ENCODE measurements at regions not wholly inside any gene's neighbourhood (a gene's known extent, or its start where the extent isn't known, plus 50 kb on each side); places are given as distances from the start of the nearest gene placed in this dataset.

DNA sequence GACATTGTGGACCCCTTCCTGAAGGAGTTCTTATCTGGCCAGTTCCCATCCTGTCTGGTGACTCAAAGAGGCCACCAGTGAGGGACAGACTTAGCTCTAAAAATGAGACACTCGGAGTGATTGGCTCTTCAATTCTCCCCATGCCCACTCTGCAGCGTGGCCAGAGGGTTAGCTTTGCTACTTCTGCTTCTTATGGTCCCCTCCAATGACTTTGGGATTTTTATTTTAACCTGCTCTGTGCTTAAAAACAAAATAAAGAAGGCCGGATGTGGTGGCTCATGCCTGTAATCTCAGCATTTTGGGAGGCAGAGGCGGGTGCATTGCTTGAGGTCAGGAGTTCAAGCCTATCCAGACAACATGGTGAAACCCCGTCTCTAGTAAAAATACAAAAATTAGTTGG lies 573.0 kb upstream of the AUTS2 start:
- Histone ChIP-seq H3K4me1 (ENCODE audit: control insufficient read depth, insufficient read depth, low read length) (no peaks in the 10 kb centered on the region), H3K36me3 (ENCODE audit: insufficient read depth, low read length) (no peaks in the 10 kb centered on the region), H3K9me3 (replicated peaks; ENCODE audit: low read length) (no peaks in the 10 kb centered on the region), H3K4me2 (ENCODE audit: low read length) (no peak overlapping the region), H3K27me3 (ENCODE audit: control insufficient read depth, insufficient read depth, low read length) (no peaks in the 10 kb centered on the region), H3K9ac (ENCODE audit: low read depth, low read length) (no peak overlapping the region), H3K4me3 (ENCODE audit: low read length) (no peak overlapping the region)

DNA sequence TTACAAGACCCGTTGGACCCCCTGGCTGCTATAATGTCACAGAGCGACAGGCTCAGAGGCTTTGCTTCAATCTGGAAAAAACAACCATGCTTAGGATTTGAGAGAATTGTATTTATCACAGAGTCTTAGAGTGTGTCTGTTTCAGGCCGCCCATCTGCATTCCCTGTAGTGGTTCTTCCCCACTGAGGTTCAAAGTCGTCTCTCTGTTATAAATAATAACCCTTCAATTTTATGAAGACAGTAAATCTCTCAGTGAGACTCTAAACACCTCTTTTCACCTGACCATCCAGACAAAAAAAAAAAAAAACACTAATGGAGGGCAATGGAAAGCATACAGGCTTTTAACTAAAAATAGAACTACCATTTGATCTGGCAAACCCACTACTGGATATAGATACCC lies 565.4 kb upstream of the AUTS2 start:
- no peaks in the 10 kb centered on the region for H3K4me1 ChIP-seq (ENCODE audit: control insufficient read depth, insufficient read depth, low read length)

DNA sequence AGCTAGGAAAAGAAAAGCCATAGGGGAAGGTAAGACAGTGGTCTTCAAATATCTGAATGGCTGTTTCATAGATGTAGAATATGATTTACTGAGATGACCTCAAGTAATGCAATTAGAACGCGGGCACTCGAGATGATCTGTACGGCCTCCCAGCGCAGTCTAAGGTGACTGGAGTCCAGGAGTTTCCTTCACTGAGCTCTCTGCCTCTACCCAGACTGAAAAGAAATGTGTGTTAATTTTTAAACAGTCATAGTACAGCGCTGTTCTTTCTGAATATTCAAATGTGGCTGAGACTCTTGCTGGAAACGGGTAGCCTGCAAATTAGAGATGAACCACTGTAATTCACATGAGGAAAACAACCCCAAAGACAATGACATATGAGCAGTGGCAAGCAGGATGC lies 562.4 kb upstream of the AUTS2 start:
- Histone ChIP-seq H3K27me3 (ENCODE audit: control insufficient read depth, insufficient read depth, low read length) (no peaks in the 10 kb centered on the region), H3K4me1 (ENCODE audit: control insufficient read depth, insufficient read depth, low read length) (no peaks in the 10 kb centered on the region), H3K4me2 (ENCODE audit: low read length) (no peak overlapping the region), H3K9me3 (replicated peaks; ENCODE audit: low read length) (no peaks in the 10 kb centered on the region), H3K4me3 (ENCODE audit: low read length) (no peak overlapping the region), H3K36me3 (ENCODE audit: insufficient read depth, low read length) (no peaks in the 10 kb centered on the region), H3K9ac (ENCODE audit: low read depth, low read length) (no peak overlapping the region)

More for the DNA sequence above, 565.4 kb upstream of the AUTS2 start:
- Histone ChIP-seq H3K4me2 (ENCODE audit: low read length) (no peak overlapping the region), H3K36me3 (ENCODE audit: insufficient read depth, low read length) (no peaks in the 10 kb centered on the region), H3K4me3 (ENCODE audit: low read length) (no peak overlapping the region), H3K9ac (ENCODE audit: low read depth, low read length) (no peak overlapping the region), H3K27me3 (ENCODE audit: control insufficient read depth, insufficient read depth, low read length) (no peaks in the 10 kb centered on the region), H3K9me3 (replicated peaks; ENCODE audit: low read length) (no peaks in the 10 kb centered on the region)

DNA sequence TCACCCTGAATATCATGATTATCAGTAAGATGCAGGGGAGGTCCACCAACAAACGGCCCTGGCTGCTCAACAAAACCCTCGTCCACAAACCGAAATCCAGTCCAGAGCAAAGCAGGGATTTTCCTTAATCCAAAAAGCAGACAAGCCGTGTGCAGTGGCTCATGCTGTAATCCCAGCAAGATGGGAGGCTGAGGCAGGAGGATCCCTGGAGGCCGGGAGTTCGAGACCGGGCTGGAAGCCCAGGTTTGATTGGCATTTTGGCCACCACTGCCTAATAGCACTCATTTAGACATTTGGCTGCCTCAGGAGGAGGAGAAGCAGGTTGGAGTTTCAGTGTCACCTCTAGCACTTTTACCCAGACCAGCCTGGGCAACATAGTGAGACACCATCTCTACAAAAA lies 562.0 kb upstream of the AUTS2 start:
- H3K4me1 ChIP-seq (ENCODE audit: control insufficient read depth, insufficient read depth, low read length) = no peaks in the 10 kb centered on the region
- H3K9me3 ChIP-seq (replicated peaks; ENCODE audit: low read length) = no peaks in the 10 kb centered on the region
- no peak overlapping the region for H3K4me3 ChIP-seq (ENCODE audit: low read length)
- no peaks in the 10 kb centered on the region for H3K36me3 ChIP-seq (ENCODE audit: insufficient read depth, low read length)
- H3K9ac ChIP-seq (ENCODE audit: low read depth, low read length) = no peak overlapping the region
- H3K4me2 ChIP-seq (ENCODE audit: low read length) = no peak overlapping the region
- no peaks in the 10 kb centered on the region for H3K27me3 ChIP-seq (ENCODE audit: control insufficient read depth, insufficient read depth, low read length)

DNA sequence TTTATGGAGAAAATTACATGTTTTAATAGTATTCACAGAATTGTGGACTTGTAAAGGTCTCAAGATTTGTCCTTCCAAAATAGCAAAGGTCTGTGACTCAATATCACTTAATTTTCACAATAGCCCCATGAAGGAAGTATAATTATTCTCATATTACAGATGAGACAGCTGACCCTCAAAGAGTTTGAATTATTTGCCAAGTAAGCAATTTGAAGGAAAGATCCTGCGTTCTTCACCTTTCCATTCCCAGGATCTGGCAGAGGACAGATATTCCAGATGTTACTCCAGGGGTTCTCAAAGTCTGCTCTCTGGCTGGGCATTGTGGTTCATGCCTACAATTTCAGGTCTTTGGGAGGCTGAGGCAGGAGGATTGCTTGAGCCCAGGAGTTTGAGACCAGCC lies 559.4 kb upstream of the AUTS2 start:
- no peaks in the 10 kb centered on the region for H3K27me3 ChIP-seq (ENCODE audit: control insufficient read depth, insufficient read depth, low read length)
- H3K4me1 ChIP-seq (ENCODE audit: control insufficient read depth, insufficient read depth, low read length) = no peaks in the 10 kb centered on the region
- H3K9me3 ChIP-seq (replicated peaks; ENCODE audit: low read length) = no peaks in the 10 kb centered on the region
- H3K36me3 ChIP-seq (ENCODE audit: insufficient read depth, low read length) = no peaks in the 10 kb centered on the region
- H3K4me2 ChIP-seq (ENCODE audit: low read length) = no peak overlapping the region
- H3K4me3 ChIP-seq (ENCODE audit: low read length) = no peak overlapping the region
- no peak overlapping the region for H3K9ac ChIP-seq (ENCODE audit: low read depth, low read length)

DNA sequence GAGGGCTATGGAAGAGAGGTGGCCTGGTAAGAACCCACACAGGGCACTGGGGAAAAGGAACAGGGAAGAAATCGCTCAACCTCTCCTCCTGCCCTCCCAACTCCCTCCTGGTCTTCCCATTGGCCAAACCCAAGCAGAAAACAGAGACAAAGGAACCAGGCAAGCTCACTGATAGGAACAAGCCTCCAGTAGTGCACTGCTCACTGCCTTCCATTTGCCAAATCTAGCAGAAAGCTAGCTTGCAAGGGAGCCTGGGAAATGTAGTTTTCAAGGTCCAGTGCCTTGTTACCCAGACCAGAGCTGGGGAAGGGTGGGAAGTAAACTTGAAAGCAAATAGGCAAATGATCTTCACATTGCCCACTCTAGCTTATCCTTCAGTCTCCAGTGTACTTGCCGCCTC lies 556.1 kb upstream of the AUTS2 start:
- Histone ChIP-seq H3K4me1 (ENCODE audit: control insufficient read depth, insufficient read depth, low read length) (no peaks in the 10 kb centered on the region), H3K9ac (ENCODE audit: low read depth, low read length) (no peak overlapping the region), H3K36me3 (ENCODE audit: insufficient read depth, low read length) (no peaks in the 10 kb centered on the region), H3K9me3 (replicated peaks; ENCODE audit: low read length) (no peaks in the 10 kb centered on the region), H3K4me2 (ENCODE audit: low read length) (no peak overlapping the region), H3K4me3 (ENCODE audit: low read length) (no peak overlapping the region), H3K27me3 (ENCODE audit: control insufficient read depth, insufficient read depth, low read length) (no peaks in the 10 kb centered on the region)

DNA sequence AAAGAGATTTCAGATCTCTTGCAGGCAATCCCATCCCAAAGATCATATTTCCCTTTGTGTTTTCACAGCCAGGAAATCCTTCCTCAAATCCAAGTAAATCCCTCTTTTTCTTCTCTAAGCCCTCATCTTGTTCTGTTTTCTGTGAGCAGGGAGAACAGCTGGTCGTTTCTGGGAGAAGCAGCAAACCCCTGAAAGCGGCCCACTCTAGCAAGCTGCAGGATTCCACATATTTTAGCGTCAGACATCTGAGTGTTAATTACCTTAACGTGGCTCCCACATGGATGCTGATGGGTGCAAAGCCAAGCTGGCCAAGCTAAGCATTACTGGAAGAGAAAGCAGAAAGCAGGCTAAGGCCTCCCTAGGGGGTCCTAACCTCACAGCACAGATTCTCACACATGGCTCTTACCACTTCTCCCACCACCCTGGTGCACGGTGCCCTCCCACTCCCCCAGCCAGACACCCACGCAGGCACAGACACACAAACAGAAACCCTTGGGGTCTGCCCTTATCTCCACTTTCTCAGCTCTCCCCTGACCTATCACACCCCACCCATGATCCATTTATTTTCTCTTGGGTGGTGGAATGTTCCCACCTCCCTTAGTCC lies 551.0 kb upstream of the AUTS2 start:
- no peak overlapping the region for H3K9ac ChIP-seq (ENCODE audit: low read depth, low read length)
- H3K4me2 ChIP-seq (ENCODE audit: low read length) = no peak overlapping the region
- no peaks in the 10 kb centered on the region for H3K4me1 ChIP-seq (ENCODE audit: control insufficient read depth, insufficient read depth, low read length)
- H3K36me3 ChIP-seq (ENCODE audit: insufficient read depth, low read length) = no peaks in the 10 kb centered on the region
- no peak overlapping the region for H3K4me3 ChIP-seq (ENCODE audit: low read length)
- no peaks in the 10 kb centered on the region for H3K9me3 ChIP-seq (replicated peaks; ENCODE audit: low read length)
- H3K27me3 ChIP-seq (ENCODE audit: control insufficient read depth, insufficient read depth, low read length) = no peaks in the 10 kb centered on the region

DNA sequence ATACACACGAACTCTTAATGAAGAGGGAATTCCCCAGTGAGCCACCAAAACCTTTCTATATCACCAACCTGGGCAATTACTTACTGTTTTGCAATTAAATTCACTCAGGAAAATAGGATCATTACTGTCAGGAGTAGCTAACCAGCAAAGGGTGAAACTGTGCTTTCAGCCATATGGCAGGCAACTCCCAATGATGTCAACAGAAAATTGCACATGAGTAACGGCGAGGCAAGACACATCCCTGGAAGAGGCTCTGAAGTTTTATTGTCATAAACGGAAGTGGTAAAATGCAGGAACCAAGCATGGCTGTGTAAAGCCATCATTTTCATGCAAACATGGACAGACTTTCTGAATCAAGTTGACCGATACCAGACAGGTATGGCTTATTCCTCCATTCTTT lies 548.9 kb upstream of the AUTS2 start:
- H3K4me3 ChIP-seq (ENCODE audit: low read length) = no peak overlapping the region
- H3K4me1 ChIP-seq (ENCODE audit: control insufficient read depth, insufficient read depth, low read length) = no peaks in the 10 kb centered on the region
- no peak overlapping the region for H3K4me2 ChIP-seq (ENCODE audit: low read length)
- H3K27me3 ChIP-seq (ENCODE audit: control insufficient read depth, insufficient read depth, low read length) = no peaks in the 10 kb centered on the region
- H3K9me3 ChIP-seq (replicated peaks; ENCODE audit: low read length) = no peaks in the 10 kb centered on the region
- no peak overlapping the region for H3K9ac ChIP-seq (ENCODE audit: low read depth, low read length)
- no peaks in the 10 kb centered on the region for H3K36me3 ChIP-seq (ENCODE audit: insufficient read depth, low read length)

DNA sequence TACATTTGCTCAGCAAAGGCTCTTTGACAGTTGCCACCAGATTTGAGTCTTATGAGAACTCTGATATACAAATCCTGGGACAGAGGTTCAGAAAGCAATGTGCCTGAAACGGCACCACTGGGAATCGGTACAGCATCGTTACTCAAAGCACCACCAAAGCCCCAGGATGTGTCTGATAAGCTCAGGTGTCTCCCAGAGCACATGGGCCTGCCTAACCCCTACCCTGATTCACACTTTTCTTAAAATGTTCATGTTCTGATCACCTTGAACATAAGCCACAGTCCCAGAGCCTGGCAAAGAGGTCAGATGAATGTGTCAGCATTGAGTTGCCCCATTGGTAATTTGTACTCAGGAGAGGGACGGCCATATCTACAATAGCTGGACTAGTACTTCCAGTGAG lies 545.8 kb upstream of the AUTS2 start:
- H3K9me3 ChIP-seq (replicated peaks; ENCODE audit: low read length) = peaks cover 3% of the 10 kb centered on the region
- no peaks in the 10 kb centered on the region for H3K4me1 ChIP-seq (ENCODE audit: control insufficient read depth, insufficient read depth, low read length)

DNA sequence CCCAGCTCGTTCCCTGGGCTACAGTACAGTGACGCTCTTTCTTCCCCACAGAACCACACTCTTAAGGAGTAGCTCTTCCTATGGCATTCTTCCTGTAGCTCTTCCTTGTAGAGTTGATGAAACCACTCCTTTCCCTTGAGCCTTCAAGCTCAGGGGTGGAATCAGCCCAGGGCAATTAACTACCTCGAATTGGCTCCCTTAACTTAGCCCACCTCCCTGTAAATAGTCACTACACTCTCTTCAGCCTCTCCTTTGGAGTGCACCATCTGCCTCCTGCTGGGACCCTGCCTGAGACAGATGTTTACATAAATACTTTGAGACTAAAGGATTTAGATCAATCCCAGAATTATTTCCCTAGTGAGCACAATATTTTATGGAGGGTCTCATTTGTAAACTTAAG lies 537.8 kb upstream of the AUTS2 start:
- Histone ChIP-seq H3K4me1 (ENCODE audit: control insufficient read depth, insufficient read depth, low read length) (no peaks in the 10 kb centered on the region), H3K4me3 (ENCODE audit: low read length) (no peak overlapping the region), H3K9ac (ENCODE audit: low read depth, low read length) (no peak overlapping the region), H3K4me2 (ENCODE audit: low read length) (no peak overlapping the region), H3K36me3 (ENCODE audit: insufficient read depth, low read length) (no peaks in the 10 kb centered on the region), H3K27me3 (ENCODE audit: control insufficient read depth, insufficient read depth, low read length) (no peaks in the 10 kb centered on the region), H3K9me3 (replicated peaks; ENCODE audit: low read length) (peaks cover 3% of the 10 kb centered on the region)

More for the DNA sequence above, 545.8 kb upstream of the AUTS2 start:
- Histone ChIP-seq H3K9ac (ENCODE audit: low read depth, low read length) (no peak overlapping the region), H3K4me3 (ENCODE audit: low read length) (no peak overlapping the region), H3K4me2 (ENCODE audit: low read length) (no peak overlapping the region), H3K27me3 (ENCODE audit: control insufficient read depth, insufficient read depth, low read length) (no peaks in the 10 kb centered on the region), H3K36me3 (ENCODE audit: insufficient read depth, low read length) (no peaks in the 10 kb centered on the region)

DNA sequence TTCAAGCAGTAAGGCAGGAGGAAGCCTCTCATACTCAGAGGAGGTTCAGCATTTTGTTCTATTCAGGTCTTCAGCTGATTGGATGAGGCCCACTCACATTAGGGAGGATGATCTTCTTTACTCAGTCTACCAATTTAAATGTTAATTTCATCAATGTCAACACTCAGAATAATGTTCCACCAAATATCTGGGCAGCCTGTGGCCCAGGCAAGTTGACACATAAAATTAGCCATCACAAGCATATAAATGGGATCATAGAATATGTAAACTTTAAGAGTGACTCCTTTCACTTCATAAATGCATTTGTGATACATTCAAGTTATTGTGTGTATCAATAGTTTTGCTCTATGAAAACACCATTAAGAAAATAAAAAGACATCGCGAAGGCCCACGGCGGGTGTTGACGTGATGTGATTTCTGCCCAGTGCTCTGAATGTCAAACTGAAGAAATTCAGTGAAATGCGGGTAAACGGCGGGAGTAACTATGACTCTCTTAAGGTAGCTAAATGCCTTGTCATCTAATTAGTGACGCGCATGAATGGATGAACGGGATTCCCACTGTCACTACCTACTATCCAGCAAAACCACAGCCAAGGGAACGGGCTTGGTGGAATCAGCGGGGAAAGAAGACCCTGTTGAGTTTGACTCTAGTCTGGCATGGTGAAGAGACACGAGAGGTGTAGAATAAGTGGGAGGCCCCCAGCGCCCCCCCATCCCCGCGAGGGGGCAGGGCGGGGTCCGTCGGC lies 536.1 kb upstream of the AUTS2 start:
- H3K4me1 ChIP-seq (ENCODE audit: control insufficient read depth, insufficient read depth, low read length) = no peaks in the 10 kb centered on the region
- H3K9ac ChIP-seq (ENCODE audit: low read depth, low read length) = no peak overlapping the region
- H3K4me3 ChIP-seq (ENCODE audit: low read length) = no peak overlapping the region
- no peaks in the 10 kb centered on the region for H3K36me3 ChIP-seq (ENCODE audit: insufficient read depth, low read length)
- H3K9me3 ChIP-seq (replicated peaks; ENCODE audit: low read length) = no peaks in the 10 kb centered on the region
- no peak overlapping the region for H3K4me2 ChIP-seq (ENCODE audit: low read length)
- H3K27me3 ChIP-seq (ENCODE audit: control insufficient read depth, insufficient read depth, low read length) = no peaks in the 10 kb centered on the region

DNA sequence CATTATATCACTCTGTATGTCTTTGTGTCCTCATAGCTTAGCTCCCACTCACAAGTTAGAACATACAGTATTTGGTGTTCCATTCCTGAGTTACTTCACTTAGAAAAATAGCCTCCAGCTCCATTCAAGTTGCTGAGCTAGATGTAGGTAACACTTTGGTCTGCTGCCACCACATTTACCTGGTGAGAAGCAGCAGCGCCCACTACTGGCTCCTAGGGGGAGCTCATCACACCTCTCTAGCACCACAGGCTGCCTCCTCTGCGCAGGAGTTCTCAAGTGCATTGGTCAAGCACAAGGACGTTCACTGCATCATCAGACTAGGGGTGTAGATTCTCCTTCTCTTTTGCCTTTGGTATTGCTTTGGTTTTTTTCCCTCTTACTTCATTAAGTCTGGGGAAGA lies 530.9 kb upstream of the AUTS2 start:
- Histone ChIP-seq H3K27me3 (ENCODE audit: control insufficient read depth, insufficient read depth, low read length) (no peaks in the 10 kb centered on the region), H3K4me3 (ENCODE audit: low read length) (no peak overlapping the region), H3K4me1 (ENCODE audit: control insufficient read depth, insufficient read depth, low read length) (no peaks in the 10 kb centered on the region), H3K36me3 (ENCODE audit: insufficient read depth, low read length) (no peaks in the 10 kb centered on the region), H3K4me2 (ENCODE audit: low read length) (no peak overlapping the region), H3K9me3 (replicated peaks; ENCODE audit: low read length) (no peaks in the 10 kb centered on the region), H3K9ac (ENCODE audit: low read depth, low read length) (no peak overlapping the region)

Measured in skeletal muscle satellite cell (primary cell).